MM.1S (cell line): ENCODE measurements at regions not wholly inside any gene's neighbourhood (a gene's known extent, or its start where the extent isn't known, plus 50 kb on each side); places are given as distances from the start of the nearest gene placed in this dataset.
"Not testable (repeated sequence)": the region's sequence is repeated elsewhere in the genome, so short reads cannot be mapped to it uniquely, and the experiment has no call there.

Experiments
- DNase-seq: peaks from one replicate; pipeline ENCODE4 v3.0.0-alpha.2; 2015
- H2AFZ ChIP-seq: fragments of 300-600 bp; sonication (generic); 2 replicates; pipeline ENCODE4 v1.6.0; 2016; ENCODE audit warnings: antibody characterized with exemption, low read length
- H3F3A ChIP-seq: fragments of 300-600 bp; sonication (generic); 2 replicates; pipeline ENCODE4 v1.6.1; 2016; ENCODE audit warnings: mild to moderate bottlenecking, antibody characterized with exemption, low read length, moderate library complexity, mixed read lengths; ENCODE audit not compliant: insufficient read depth
- H3K27ac ChIP-seq: fragments of 300-600 bp; sonication (generic); 2 replicates; pipeline ENCODE4 v1.5.1; 2016; ENCODE audit warnings: mild to moderate bottlenecking, low read length
- H3K27me3 ChIP-seq: fragments of 300-600 bp; sonication (generic); replicated peaks from 2 replicates; pipeline ENCODE4 v1.6.0; 2016; ENCODE audit warnings: low read length; ENCODE audit not compliant: insufficient read depth
- H3K36me3 ChIP-seq: fragments of 300-600 bp; sonication (generic); replicated peaks from 2 replicates; pipeline ENCODE4 v1.6.1; 2016; ENCODE audit warnings: mild to moderate bottlenecking, low read length, mixed read lengths; ENCODE audit not compliant: insufficient read depth
- H3K4me1 ChIP-seq: fragments of 300-600 bp; sonication (generic); 2 replicates; pipeline ENCODE4 v1.6.1; 2016; ENCODE audit warnings: low read length, mixed read lengths
- H3K4me2 ChIP-seq: fragments of 300-600 bp; sonication (generic); 2 replicates; pipeline ENCODE4 v1.6.0; 2016; ENCODE audit warnings: low read depth, low read length
- H3K4me3 ChIP-seq: fragments of 300-600 bp; sonication (generic); 2 replicates; pipeline ENCODE4 v1.5.1; 2016; ENCODE audit warnings: low read length, mixed read lengths
- H3K79me2 ChIP-seq: fragments of 300-600 bp; sonication (generic); 2 replicates; pipeline ENCODE4 v1.6.1; 2016; ENCODE audit warnings: mixed run types, low read length, mixed read lengths
- H3K9ac ChIP-seq: fragments of 300-600 bp; sonication (generic); 2 replicates; pipeline ENCODE4 v1.6.1; 2016; ENCODE audit warnings: low read length, mixed read lengths
- H3K9me2 ChIP-seq: fragments of 300-600 bp; sonication (generic); replicated peaks from 2 replicates; pipeline ENCODE4 v1.6.1; 2016; ENCODE audit warnings: mild to moderate bottlenecking, low read length, mixed read lengths; ENCODE audit not compliant: insufficient read depth
- H3K9me3 ChIP-seq: fragments of 300-600 bp; sonication (generic); replicated peaks from 2 replicates; pipeline ENCODE4 v1.6.1; 2016; ENCODE audit warnings: mild to moderate bottlenecking, low read length, mixed read lengths; ENCODE audit not compliant: insufficient read depth
- H4K20me1 ChIP-seq: fragments of 300-600 bp; sonication (generic); 2 replicates; pipeline ENCODE4 v1.6.1; 2016; ENCODE audit warnings: mild to moderate bottlenecking, low read length, moderate library complexity, mixed read lengths; ENCODE audit not compliant: insufficient read depth
- EZH2 ChIP-seq: fragments of 300-600 bp; sonication (generic); optimal IDR thresholded peaks from 2 replicates; pipeline ENCODE3; 2017; ENCODE audit warnings: low read depth, mild to moderate bottlenecking, antibody characterized with exemption, low read length, mixed read lengths
- EZH2phosphoT487 ChIP-seq: fragments of 300-600 bp; sonication (generic); IDR thresholded peaks from 2 replicates; pipeline ENCODE4 v1.6.1; 2018; ENCODE audit warnings: antibody characterized with exemption, low read length
- TF ChIP-seq, protein P1 (sequence below): fragments of 300-600 bp; sonication (generic); IDR thresholded peaks from 2 replicates; pipeline ENCODE4 v1.5.1; 2016; ENCODE audit warnings: antibody characterized with exemption, low read length, mixed read lengths

DNA sequence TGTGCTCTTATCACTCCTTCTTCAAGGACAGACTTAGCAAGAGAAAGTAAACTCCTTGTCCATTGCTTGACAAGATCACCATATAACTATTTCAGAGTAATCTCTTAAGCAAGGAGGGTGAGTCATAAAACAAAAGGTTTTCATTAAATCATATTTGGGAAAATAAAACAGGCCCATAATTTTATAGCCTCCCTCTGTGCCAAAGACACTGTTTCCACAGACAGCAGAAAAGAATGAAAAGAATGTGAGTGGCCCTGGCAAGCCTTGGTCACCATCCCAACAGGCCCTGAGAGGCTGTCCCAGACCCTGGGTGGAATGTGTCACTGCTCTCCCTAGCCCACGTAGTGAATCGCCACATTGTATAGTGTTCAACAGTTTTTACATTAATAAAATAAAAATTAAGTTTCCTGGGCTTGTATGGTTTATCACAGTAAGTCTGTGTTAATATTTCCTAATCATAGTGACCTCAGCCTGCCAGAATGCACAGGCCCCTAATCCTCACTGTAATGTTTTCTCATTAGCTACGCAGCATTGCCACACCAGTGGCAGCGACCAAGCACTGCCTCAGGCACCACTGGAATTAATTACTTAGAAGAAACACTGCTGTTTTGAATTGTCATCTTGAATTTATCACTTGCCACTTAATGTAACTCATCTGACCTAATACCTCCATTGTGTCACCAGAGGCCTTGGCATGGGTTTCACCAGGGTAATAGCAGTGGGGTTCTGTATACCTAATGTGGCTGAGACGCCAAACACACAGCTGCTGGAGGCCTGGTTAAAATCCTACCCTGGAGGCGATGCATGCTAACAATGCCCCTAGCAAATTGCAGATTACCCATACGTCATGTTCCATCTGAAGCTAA, 401.9 kb downstream of the LNPK start:
- Histone ChIP-seq H3K4me1 (no peaks in the 10 kb centered on the region), H3K27ac (no peak overlapping the region), H2AFZ (no peak overlapping the region), H3K27me3 (no peaks in the 10 kb centered on the region), H3K9ac (no peak overlapping the region), H3K4me2 (no peak overlapping the region), H3K36me3 (no peaks in the 10 kb centered on the region), H4K20me1 (no peaks in the 10 kb centered on the region), H3K4me3 (no peak overlapping the region), H3K9me2 (no peaks in the 10 kb centered on the region), H3K79me2 (no peaks in the 10 kb centered on the region), H3F3A (no peaks in the 10 kb centered on the region), H3K9me3 (no peaks in the 10 kb centered on the region)
- no peak for TF ChIP-seq EZH2phosphoT487
- TF ChIP-seq, protein P1, sequence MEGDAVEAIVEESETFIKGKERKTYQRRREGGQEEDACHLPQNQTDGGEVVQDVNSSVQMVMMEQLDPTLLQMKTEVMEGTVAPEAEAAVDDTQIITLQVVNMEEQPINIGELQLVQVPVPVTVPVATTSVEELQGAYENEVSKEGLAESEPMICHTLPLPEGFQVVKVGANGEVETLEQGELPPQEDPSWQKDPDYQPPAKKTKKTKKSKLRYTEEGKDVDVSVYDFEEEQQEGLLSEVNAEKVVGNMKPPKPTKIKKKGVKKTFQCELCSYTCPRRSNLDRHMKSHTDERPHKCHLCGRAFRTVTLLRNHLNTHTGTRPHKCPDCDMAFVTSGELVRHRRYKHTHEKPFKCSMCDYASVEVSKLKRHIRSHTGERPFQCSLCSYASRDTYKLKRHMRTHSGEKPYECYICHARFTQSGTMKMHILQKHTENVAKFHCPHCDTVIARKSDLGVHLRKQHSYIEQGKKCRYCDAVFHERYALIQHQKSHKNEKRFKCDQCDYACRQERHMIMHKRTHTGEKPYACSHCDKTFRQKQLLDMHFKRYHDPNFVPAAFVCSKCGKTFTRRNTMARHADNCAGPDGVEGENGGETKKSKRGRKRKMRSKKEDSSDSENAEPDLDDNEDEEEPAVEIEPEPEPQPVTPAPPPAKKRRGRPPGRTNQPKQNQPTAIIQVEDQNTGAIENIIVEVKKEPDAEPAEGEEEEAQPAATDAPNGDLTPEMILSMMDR, result no peak
- TF ChIP-seq EZH2, result no peak
- DNase-seq, result no peak

DNA sequence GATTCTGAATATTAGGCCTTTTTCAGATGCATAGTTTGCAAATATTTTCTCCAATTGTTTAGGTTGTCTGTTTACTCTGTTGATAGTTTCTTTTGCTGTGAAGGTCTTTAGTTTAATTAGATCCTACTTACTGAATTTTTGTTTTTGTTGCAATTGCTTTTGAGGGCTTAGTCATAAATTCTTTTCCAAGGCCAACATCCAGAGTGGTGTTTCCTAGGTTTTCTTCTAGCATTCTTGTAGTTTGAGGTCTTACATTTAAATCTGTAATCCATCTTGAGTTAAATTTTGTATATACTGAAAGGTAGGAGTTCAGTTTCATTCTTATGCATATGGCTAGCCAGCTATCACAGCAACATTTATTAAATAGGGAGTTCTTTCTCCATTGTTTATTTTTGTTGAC, 404.8 kb downstream of the LNPK start:
- Histone ChIP-seq H3K9ac (no peak overlapping the region), H3K4me1 (no peaks in the 10 kb centered on the region), H3K36me3 (no peaks in the 10 kb centered on the region), H3K27ac (no peak overlapping the region), H3K79me2 (no peaks in the 10 kb centered on the region), H4K20me1 (no peaks in the 10 kb centered on the region), H3K27me3 (no peaks in the 10 kb centered on the region), H3F3A (no peaks in the 10 kb centered on the region), H3K4me2 (no peak overlapping the region), H2AFZ (no peak overlapping the region), H3K9me3 (no peaks in the 10 kb centered on the region), H3K9me2 (no peaks in the 10 kb centered on the region), H3K4me3 (no peak overlapping the region)
- TF ChIP-seq, protein P1, result no peak
- TF ChIP-seq EZH2, result no peak
- TF ChIP-seq EZH2phosphoT487, result no peak
- no peak for DNase-seq

DNA sequence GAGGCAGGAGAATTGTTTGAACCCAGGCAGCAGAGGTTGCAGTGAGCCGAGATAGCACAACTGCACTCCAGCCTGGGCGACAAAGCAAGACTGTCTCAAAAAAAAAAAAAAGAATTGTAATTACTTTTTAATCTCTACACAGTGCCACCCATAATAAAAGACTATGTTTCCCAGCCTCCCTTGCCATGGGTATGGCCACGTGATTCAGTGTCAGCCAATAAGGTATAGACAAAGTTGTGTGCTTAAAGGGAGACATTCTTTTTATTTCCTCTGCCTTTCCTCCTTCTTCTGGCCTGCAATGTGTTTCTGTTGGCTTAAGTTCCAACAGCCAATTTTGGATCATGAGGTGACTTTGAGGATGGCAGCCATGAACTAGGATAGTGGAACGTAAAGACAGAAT, 406.9 kb downstream of the LNPK start:
- Histone ChIP-seq H2AFZ (no peak overlapping the region), H3K9ac (no peak overlapping the region), H3K36me3 (no peaks in the 10 kb centered on the region), H3K9me3 (no peaks in the 10 kb centered on the region), H3K79me2 (no peaks in the 10 kb centered on the region), H3K27me3 (no peaks in the 10 kb centered on the region), H4K20me1 (no peaks in the 10 kb centered on the region), H3K4me1 (no peaks in the 10 kb centered on the region), H3K4me2 (no peak overlapping the region), H3K27ac (no peak overlapping the region), H3K4me3 (no peak overlapping the region), H3K9me2 (no peaks in the 10 kb centered on the region), H3F3A (no peaks in the 10 kb centered on the region)
- DNase-seq, result no peak
- no peak for TF ChIP-seq EZH2phosphoT487

DNA sequence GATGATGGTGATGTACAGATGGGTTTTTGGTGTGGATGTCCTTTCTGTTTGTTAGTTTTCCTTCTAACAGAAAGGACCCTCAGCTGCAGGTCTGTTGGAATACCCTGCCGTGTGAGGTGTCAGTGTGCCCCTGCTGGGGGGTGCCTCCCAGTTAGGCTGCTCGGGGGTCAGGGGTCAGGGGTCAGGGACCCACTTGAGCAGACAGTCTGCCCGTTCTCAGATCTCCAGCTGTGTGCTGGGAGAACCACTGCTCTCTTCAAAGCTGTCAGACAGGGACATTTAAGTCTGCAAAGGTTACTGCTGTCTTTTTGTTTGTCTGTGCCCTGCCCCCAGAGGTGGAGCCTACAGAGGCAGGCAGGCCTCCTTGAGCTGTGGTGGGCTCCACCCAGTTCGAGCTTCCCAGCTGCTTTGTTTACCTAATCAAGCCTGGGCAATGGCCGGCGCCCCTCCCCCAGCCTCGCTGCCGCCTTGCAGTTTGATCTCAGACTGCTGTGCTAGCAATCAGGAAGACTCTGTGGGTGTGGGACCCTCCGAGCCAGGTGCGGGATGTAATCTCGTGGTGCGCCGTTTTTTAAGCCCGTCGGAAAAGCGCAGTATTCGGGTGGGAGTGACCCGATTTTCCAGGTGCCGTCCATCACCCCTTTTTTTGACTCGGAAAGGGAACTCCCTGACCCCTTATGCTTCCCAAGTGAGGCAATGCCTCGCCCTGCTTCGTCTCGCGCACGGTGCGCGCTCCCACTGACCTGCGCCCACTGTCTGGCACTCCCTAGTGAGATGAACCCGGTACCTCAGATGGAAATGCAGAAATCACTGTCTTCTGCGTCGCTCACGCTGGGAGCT, 408.2 kb downstream of the LNPK start:
- not testable (repeated sequence) for H3K4me1 ChIP-seq, H3K9me2 ChIP-seq, H3K9ac ChIP-seq, DNase-seq, H3K4me2 ChIP-seq, H3K4me3 ChIP-seq, H4K20me1 ChIP-seq, H3K27ac ChIP-seq, H3K27me3 ChIP-seq, H2AFZ ChIP-seq, H3F3A ChIP-seq, H3K9me3 ChIP-seq, H3K79me2 ChIP-seq, H3K36me3 ChIP-seq

DNA sequence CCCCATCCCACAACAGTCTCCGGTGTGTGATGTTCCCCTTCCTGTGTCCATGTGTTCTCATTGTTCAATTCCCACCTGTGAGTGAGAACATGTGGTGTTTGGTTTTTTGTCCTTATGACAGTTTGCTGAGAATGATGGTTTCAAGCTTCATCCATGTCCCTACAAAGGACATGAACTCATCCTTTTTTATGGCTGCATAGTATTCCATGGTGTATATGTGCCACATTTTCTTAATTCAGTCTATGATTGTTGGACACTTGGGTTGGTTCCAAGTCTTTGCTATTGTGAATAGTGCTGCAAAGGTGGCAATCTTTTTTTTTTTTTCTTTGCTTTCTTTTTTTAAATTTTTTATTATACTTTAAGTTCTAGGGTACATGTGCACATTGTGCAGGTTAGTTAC, 406.7 kb upstream of the ATP5MC3 start:
- not testable (repeated sequence) for H3K4me1 ChIP-seq, H3K4me3 ChIP-seq, H3K27ac ChIP-seq, H2AFZ ChIP-seq, DNase-seq, H3K36me3 ChIP-seq, H3K79me2 ChIP-seq, H4K20me1 ChIP-seq, H3K9ac ChIP-seq, H3K27me3 ChIP-seq, H3K4me2 ChIP-seq, H3K9me2 ChIP-seq, H3F3A ChIP-seq, H3K9me3 ChIP-seq
